Effector memory CD4-positive, alpha-beta T cell (primary cell): ENCODE measurements at regions not wholly inside any gene's neighbourhood (a gene's known extent, or its start where the extent isn't known, plus 50 kb on each side); places are given as distances from the start of the nearest gene placed in this dataset.
"Not testable (repeated sequence)": the region's sequence is repeated elsewhere in the genome, so short reads cannot be mapped to it uniquely, and the experiment has no call there.

Experiments
- DNase-seq, 3 donors: peaks; one replicate each; pipeline ENCODE4 v3.0.0-alpha.2; 2020
- H3K27ac ChIP-seq: 2 replicates; pipeline ENCODE4 v1.7.0; 2013; ENCODE audit warnings: mild to moderate bottlenecking, low read length, moderate library complexity; ENCODE audit not compliant: insufficient read depth, poor library complexity, severe bottlenecking
- H3K27me3 ChIP-seq: replicated peaks from 2 replicates; pipeline ENCODE4 v1.7.0; 2013; ENCODE audit warnings: mild to moderate bottlenecking, low read length; ENCODE audit not compliant: insufficient read depth, control insufficient read depth, poor library complexity, severe bottlenecking
- H3K36me3 ChIP-seq: 2 replicates; pipeline ENCODE4 v1.7.0; 2013; ENCODE audit warnings: mild to moderate bottlenecking, low read length, moderate library complexity; ENCODE audit not compliant: control insufficient read depth, insufficient read depth
- H3K4me1 ChIP-seq: 2 replicates; pipeline ENCODE4 v1.7.0; 2013; ENCODE audit warnings: low read length, mild to moderate bottlenecking; ENCODE audit not compliant: control insufficient read depth, insufficient read depth, poor library complexity, severe bottlenecking
- H3K4me3 ChIP-seq: 2 replicates; pipeline ENCODE4 v1.7.0; 2013; ENCODE audit warnings: low read length, low read depth, mild to moderate bottlenecking; ENCODE audit not compliant: insufficient read depth, poor library complexity, severe bottlenecking
- H3K9me3 ChIP-seq: 2 replicates; pipeline ENCODE4 v1.7.0; 2013; ENCODE audit warnings: mild to moderate bottlenecking, low read length, moderate library complexity; ENCODE audit not compliant: control insufficient read depth

- Histone ChIP-seq H3K27ac (no peak overlapping the region), H3K27me3 (no peaks in the 10 kb centered on the region), H3K4me3 (no peak overlapping the region), H3K9me3 (no peaks in the 10 kb centered on the region), H3K36me3 (no peaks in the 10 kb centered on the region), H3K4me1 (no peaks in the 10 kb centered on the region)
- DNase-seq: no peak
Measured at GRCh38 chr5:99068944-99069650, 140.3 kb upstream of the CHD1 start.

- H3K4me1 ChIP-seq: no peaks in the 10 kb centered on the region
- H3K4me3 ChIP-seq: no peak overlapping the region
- no peaks in the 10 kb centered on the region for H3K36me3 ChIP-seq
- no peaks in the 10 kb centered on the region for H3K27me3 ChIP-seq
- DNase-seq: no peak
- no peaks in the 10 kb centered on the region for H3K9me3 ChIP-seq
- H3K27ac ChIP-seq: no peak overlapping the region
Measured at GRCh38 chr5:99063737-99064136, 134.9 kb upstream of the CHD1 start.

DNA sequence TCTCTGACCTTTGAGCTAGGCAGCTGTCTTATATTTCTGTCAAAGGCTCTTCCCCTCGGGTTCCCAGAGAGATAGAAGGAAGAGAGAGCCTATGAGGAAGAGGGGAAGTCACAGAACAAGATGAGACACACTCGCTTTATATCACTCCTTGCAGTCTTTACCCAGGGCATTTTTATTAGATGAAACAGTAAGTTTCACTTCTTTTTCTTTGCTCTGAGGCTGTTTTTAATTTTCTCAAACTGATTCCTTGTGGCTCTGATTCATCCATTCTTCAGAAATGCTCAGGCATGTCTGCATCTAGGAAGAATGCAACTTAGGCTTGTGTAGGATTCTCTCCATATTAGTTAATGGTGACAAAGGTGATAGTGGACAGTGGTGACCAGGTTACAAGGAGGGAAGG is 132.9 kb upstream of the CHD1 start:
- H3K4me3 ChIP-seq: no peak overlapping the region
- no peaks in the 10 kb centered on the region for H3K27me3 ChIP-seq

DNA sequence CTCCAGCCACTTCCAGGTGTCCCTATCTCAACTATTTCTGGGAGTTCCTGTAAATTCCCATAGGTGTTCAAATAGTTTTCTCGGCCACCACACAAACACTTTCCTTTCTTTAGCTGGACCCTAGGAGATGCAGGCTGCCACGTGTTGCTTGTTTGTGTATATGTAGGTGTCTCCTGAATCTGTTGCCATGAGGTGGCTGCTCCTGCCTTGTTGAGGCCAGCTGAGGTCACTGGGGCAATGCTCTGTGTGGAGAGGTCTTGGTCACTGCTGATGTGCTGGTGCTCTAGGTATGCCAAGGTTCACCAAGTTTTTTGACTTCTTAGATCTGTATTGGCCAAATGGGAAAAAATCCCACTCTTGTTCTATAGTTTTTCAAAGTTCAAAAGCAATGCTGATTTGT is 132.5 kb upstream of the CHD1 start:
- H3K4me3 ChIP-seq: no peak overlapping the region
- DNase-seq: no peak
- H3K27ac ChIP-seq: no peak overlapping the region
- H3K9me3 ChIP-seq: no peaks in the 10 kb centered on the region
- H3K27me3 ChIP-seq: no peaks in the 10 kb centered on the region
- H3K36me3 ChIP-seq: no peaks in the 10 kb centered on the region
- no peaks in the 10 kb centered on the region for H3K4me1 ChIP-seq

More for the DNA sequence above, 132.9 kb upstream of the CHD1 start:
- Histone ChIP-seq H3K9me3 (no peaks in the 10 kb centered on the region), H3K36me3 (no peaks in the 10 kb centered on the region), H3K27ac (no peak overlapping the region), H3K4me1 (no peaks in the 10 kb centered on the region)
- no peak for DNase-seq

GRCh38 chr5:99060306-99061261 is 131.8 kb upstream of the CHD1 start:
- no peak overlapping the region for H3K27ac ChIP-seq
- H3K4me3 ChIP-seq: no peak overlapping the region
- peak; percentile 65 to 80 (median 74) for DNase-seq

DNA sequence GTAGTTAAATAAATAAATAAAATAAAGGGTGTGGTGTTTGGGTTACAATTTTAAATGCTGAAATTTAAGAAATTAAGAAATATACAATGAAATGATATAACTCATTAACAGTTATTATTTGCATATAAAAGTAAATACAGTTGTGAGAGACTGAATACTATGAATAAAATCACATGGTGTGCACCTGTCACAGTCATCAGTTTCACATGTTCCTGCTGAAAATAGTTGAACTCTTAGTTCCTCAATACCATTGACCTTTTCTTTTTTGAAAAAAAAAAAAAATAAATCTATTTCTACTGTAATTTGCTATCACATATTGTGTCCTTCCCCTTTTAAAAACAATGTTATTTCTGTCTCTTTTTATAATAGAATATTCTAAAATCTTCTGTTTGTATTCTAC is 130.9 kb upstream of the CHD1 start:
- DNase-seq: no peak
- Histone ChIP-seq H3K9me3 (no peaks in the 10 kb centered on the region), H3K27me3 (no peaks in the 10 kb centered on the region), H3K4me1 (no peaks in the 10 kb centered on the region), H3K36me3 (no peaks in the 10 kb centered on the region), H3K27ac (no peak overlapping the region), H3K4me3 (no peak overlapping the region)

More at GRCh38 chr5:99060306-99061261, 131.8 kb upstream of the CHD1 start:
- Histone ChIP-seq H3K36me3 (no peaks in the 10 kb centered on the region), H3K9me3 (no peaks in the 10 kb centered on the region), H3K4me1 (no peaks in the 10 kb centered on the region), H3K27me3 (no peaks in the 10 kb centered on the region)

DNA sequence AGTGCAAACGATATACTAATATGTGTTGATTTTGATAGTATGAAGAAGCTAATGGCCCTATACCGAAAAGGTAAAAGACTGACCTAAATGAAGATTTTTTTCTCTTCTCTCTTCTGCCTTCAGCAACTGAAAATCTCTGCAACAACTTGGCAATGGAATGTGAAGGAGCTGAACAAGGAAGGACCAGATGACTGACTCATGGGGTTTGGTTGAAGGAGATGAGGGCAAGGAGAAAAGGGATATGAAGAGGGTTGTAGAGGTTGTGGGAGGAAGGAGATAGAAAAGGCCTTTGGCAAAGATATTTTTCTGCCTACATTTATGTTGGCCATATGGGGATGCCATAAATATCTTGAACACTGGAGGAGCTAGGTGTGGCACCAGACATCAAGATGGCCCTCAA is 129.7 kb upstream of the CHD1 start:
- Histone ChIP-seq H3K36me3 (no peaks in the 10 kb centered on the region), H3K9me3 (no peaks in the 10 kb centered on the region), H3K4me1 (no peaks in the 10 kb centered on the region), H3K4me3 (no peak overlapping the region), H3K27ac (no peak overlapping the region), H3K27me3 (no peaks in the 10 kb centered on the region)
- DNase-seq: no peak

- H3K9me3 ChIP-seq: no peaks in the 10 kb centered on the region
- no peaks in the 10 kb centered on the region for H3K27me3 ChIP-seq
- no peak for DNase-seq
- no peaks in the 10 kb centered on the region for H3K36me3 ChIP-seq
- no peaks in the 10 kb centered on the region for H3K4me1 ChIP-seq
- H3K27ac ChIP-seq: no peak overlapping the region
- H3K4me3 ChIP-seq: no peak overlapping the region
Measured at GRCh38 chr5:99054972-99055371, 126.2 kb upstream of the CHD1 start.

- no peaks in the 10 kb centered on the region for H3K36me3 ChIP-seq
- no peaks in the 10 kb centered on the region for H3K4me1 ChIP-seq
- no peak overlapping the region for H3K4me3 ChIP-seq
- H3K9me3 ChIP-seq: no peaks in the 10 kb centered on the region
- H3K27ac ChIP-seq: no peak overlapping the region
- no peaks in the 10 kb centered on the region for H3K27me3 ChIP-seq
- no peak for DNase-seq
Measured at GRCh38 chr5:99045871-99046270, 117.1 kb upstream of the CHD1 start.

DNA sequence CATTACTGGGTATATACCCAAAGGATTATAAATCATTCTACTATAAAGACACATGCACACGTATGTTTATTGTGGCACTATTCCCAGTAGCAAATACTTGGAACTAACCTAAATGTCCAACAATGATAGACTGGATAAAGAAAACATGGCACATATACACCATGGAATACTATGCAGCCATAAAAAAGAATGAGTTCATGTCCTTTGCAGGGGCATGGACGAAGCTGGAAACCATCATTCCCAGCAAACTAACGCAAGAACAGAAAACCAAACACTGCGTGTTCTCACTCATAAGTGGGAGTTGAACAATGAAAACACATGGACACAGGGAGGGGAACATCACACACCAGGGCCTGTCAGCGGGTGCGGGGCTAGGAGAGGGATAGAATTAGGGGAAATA is 114.5 kb upstream of the CHD1 start:
- not testable (repeated sequence) for H3K27me3 ChIP-seq, H3K27ac ChIP-seq, DNase-seq, H3K4me1 ChIP-seq, H3K4me3 ChIP-seq, H3K9me3 ChIP-seq, H3K36me3 ChIP-seq
